Renal pelvis (tissue), 1 donor: ENCODE measurements at regions not wholly inside any gene's neighbourhood (a gene's known extent, or its start where the extent isn't known, plus 50 kb on each side); places are given as distances from the start of the nearest gene placed in this dataset.
"Not testable (repeated sequence)": the region's sequence is repeated elsewhere in the genome, so short reads cannot be mapped to it uniquely, and the experiment has no call there.

ENCODE experiments used
- DNase-seq: peaks from one replicate; pipeline ENCODE4 v3.0.0-alpha.2; 2013

DNA sequence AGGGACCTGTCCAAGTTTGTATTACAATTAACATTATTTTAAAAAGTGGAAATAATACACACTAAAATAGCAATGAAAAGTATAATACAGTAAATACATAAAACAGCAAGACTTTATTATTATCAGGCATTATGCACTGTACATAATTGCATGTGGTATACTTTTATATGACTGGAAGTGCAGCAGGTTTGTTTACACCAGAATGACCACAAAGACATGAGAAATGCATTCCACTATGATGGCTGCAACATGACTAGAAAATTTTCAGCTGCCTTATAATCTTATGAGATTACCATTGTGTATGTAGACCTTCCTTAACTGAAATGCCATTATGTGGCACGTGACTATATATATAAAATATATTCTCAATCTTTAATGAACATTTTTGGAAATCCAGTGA lies 1699.6 kb downstream of the KCNT2 start:
- DNase-seq: no peak

DNA sequence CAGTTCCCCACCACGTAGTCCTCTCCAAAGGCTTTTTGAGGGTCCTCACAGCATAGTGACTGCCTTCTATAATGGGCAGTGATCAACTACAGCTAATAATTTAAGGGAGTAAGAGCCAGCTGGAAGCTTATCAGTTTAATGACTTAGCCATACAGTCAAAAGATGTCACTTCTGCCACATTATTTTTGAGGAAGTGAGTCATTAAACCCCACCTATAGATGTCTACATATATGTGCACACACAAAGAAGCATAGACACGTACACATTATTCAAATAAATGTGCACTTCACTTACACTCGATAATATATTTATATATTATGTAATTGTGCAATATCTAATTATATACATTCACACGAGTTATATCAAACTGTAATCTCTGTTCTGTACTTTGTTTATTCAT lies 1704.7 kb downstream of the KCNT2 start:
- no peak for DNase-seq

DNA sequence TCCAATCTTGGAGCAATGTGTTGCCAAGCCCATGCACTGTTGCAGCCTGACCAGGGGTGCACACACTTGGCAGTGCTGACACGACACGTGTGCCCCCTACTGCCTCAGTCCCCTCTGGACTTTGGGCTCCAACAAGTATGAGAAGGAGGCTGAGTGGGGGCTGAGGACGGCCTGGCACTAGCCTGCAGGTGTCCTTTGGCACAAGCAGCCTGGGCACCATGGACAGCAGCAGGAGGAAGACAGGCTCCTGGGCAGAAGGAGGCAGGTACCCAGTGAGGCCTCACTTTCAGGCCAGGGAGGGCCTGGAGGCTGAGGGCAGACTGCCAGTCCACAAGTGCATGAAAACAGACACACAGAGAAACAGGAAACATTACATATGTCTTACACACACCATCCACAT lies 1702.9 kb upstream of the B3GALT2 start:
- no peak for DNase-seq

DNA sequence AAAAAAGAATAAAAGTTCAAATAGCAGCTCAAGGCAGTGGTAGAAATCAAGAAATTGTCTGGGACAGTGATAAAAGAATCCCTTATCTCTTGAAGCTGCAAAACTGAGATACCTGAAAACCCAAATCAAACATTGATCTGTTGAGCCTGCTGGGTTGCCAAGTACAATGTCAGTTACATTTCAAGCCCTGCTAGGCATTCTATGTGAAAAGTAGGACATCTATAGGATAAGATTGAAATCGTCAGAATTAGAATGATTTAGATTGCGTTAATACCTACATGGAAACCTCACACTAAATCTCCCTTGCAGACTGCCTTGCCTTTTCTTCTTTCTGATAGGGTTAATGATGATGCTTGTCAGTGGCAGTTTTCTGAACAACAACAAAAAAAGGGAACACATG lies 1684.4 kb upstream of the B3GALT2 start:
- DNase-seq: no peak

DNA sequence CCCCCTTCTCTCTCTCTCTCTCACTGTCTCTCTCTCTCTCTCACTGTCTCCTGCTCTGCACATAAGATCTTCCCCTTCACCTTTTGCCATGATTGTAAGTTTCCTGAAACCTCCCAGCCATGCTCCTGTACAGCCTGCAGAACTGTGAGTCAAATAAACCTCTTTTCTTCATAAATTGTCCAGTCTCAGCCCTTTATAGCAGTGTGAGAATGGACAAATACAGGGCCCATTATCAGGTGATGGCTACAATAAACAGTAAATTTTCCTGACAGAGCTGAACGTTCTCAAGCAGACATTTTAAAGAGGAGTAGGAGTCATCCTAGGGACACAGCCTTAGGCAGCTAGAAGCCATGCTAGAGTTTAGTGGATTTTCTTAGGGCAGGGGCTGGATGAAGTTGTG lies 1679.7 kb upstream of the B3GALT2 start:
- DNase-seq: no peak

DNA sequence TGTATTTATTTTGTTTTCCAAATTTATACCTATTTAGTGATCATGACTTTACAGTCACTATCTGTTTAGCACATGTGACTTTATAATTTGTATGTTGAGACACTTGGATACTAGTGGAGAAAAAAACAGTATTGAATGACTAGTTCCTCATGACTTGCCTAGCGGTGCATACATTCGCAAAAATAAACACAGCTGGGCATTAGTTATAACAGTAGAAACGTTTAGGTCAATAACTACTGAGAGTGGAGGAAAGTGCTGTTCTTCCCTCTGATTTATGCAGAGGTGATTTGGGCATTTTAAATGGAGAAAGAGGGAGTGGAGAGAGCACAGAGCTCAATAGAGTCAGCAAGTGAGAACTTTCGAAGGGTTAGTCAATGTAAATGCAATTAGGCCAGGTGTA lies 1679.0 kb upstream of the B3GALT2 start:
- no peak for DNase-seq

DNA sequence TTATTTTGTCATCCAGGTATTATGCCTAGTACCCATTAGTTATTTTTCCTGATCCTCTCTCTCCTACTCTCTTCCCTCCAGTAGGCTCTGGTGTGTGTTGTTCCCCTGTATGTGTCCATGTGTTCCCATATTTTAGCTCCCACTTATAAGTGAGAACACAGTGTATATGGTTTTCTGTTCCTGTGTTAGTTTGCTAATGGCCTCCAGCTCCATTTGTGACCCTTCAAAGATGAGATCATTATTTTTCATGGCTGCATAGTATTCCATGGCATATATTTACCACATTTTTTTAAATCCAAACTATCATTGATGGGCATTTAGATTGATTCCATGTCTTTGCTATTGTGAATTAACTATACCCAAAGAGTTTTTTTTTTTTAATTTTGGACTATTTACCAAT lies 1675.7 kb upstream of the B3GALT2 start:
- no peak for DNase-seq

DNA sequence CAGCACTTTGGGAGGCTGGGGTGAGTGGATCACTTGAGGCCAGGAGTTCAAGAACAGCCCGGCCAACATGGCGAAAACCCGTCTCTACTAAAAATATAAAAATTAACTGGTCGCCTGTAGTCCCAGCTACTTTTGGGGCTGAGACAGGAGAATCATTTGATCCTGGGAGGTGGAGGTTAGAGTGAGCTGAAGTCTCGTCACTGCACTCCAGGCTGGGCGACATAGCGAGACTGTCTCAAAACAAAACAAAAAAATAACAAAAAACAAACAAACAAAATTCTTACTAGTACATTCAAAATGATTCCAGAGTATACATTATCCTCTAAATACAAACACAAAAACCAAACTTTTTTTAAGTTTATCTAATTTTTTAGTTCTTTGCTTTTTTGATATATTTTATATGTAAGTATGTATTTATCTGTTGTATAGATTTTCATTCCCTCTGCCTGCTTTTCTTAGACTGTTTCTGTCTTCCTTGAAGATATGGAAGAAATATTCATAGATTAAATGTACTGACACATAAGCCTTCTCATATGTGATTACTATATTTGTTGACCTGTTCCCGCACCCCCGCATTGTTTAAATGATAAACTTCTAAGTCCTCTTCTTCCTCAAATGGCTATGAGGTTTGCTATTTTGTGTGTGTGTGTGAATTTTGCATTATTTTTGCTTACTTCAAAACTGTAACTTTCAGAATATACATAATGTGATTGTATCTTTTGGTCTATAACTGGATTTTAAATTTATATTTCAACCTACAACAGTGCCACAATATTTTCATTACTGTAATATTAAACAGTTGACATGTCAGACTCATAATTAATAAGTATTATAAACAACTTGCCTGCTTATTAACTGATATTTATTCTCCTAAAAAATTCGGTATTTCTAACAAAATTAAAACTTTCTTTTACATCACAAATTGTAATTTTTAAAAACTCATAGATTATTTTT lies 1674.1 kb upstream of the B3GALT2 start:
- no peak for DNase-seq

DNA sequence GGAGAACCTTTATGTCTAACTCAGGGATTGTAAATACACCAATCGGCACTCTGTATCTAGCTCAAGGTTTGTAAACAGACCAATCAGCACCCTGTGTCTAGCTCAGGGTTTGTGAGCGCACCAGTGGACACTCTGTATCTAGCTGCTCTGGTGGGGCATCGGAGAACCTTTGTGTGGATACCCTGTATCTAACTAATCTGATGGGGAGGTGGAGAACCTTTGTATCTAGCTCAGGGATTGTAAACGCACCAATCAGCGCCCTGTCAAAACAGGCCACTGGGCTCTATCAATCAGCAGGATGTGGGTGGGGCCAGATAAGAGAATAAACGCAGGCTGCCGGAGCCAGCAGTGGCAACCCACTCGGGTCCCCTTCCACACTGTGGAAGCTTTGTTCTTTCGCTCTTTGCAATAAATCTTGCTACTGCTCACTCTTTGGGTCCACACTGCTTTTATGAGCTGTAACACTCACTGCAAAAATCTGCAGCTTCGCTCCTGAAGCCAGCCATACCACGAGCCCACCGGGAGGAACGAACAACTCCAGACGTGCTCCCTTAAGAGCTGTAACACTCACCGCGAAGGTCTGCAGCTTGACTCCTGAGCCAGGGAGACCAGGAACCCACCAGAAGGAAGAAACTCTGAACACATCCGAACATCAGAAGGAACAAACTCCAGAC lies 1673.2 kb upstream of the B3GALT2 start:
- DNase-seq: not testable (repeated sequence)

DNA sequence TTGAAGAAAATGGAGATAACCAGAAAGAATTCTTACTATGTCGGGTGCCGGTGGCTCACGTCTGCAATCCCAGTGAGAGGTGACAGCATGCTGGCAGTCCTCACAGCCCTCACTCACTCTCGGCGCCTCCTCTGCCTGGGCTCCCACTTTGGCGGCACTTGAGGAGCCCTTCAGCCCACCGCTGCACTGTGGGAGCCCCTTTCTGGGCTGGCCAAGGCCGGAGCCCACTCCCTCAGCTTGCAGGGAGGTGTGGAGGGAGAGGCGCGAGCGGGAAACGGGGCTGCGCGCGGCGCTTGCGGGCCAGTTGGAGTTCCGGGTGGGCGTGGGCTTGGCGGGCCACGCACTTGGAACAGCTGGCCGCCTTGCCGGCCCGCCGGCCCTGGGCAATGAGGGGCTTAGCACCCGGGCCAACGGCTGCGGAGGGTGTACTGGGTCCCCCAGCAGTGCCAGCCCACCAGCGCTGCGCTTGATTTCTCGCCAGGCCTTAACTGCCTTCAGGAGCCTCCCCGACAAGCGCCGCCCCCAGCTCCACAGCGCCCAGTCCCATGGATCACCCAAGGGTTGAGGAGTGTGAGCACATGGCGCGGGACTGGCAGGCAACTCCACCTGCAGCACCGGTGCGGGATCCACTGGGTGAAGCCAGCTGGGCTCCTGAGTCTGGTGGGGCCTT lies 1672.5 kb upstream of the B3GALT2 start:
- DNase-seq: not testable (repeated sequence)

DNA sequence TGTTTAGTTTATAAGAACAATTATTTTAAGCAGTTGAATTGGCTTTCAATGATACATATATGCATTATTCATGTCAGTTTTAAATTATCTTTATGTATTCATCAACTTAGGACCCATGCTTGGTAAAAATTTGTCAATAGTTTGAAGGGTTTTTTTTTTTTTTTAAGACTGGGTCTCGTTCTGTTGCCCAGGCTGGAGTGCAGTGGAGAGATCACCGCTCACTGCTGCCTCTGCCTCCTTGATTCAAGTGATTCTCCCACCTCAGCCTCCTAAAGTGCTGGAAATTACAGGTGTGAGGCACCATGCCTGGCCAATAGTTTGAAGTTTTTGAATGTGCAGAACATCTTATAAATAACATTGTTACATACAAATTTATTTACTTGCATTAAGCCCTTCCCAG lies 1671.0 kb upstream of the B3GALT2 start:
- DNase-seq: no peak

DNA sequence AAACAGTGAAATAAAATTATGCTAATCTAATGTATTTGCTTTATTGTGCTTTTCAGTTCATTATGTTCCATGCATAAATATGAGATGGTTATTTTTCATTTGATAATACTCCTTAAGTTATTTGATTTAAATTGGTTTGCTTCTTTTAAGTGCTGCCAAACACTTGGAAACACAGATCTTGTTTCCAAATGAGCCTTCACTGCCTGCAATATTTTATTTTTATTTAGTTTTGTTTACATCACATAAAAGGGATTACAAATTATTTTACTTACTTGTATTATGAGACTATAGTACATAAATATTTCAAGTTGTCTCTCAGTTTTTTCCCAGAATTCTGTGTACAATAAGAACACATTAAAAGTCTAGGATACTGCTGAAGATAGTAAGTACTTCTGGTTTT lies 1662.4 kb upstream of the B3GALT2 start:
- peak; percentile 24 for DNase-seq

DNA sequence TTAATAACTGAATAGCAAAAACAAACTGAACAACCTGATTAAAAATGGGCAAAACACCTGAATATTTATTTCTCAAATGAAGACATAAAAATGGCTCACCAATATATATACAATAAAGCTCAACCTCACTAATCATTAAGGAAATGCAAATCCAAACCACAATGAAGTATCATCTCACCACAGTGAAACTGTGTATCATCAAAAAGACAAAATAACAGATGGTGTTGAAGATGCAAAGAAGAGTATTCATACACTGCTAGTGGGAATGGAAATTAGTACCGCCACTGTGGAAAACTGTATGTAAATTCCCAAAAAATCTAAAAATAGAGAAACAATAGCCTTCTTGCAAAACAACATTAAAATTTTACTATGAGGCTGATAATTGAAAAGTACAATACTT lies 1660.1 kb upstream of the B3GALT2 start:
- no peak for DNase-seq

DNA sequence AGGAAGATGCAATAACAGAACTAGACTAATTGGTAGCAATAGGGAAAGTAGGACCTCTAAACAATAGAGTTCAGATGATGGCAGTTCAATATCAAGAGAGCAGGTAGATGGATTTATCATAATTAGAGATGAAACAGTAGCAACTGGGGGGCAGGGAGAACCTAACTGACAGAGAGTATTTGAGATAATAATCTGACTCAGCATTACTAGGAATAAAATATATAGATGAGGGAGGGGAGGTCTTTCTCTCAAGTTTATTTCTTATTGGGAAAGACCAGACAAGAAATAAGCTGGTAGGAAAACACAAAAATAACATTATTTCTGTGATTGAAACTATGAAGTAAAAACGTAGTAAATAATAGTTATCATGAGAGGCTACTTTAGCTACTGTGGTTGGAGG lies 1656.7 kb upstream of the B3GALT2 start:
- no peak for DNase-seq

DNA sequence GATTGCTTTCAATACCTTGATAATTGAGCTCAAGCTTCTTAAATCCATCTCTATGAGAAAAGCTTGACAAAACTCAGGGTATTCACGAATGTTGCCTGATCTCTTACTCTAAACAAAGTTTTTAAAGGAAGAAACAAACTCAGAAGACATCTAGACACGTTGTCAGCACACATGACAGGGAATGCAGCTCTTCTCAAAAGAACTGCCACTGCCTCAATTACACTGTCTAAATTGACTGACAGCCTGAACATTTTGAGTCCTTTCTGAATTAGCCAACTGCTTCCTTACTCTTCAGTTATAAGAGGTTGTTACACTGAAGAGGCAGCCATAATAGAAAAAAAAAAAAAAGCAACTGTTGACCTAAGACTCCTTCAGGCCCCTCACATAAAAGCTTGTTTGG lies 1646.7 kb upstream of the B3GALT2 start:
- DNase-seq: no peak

DNA sequence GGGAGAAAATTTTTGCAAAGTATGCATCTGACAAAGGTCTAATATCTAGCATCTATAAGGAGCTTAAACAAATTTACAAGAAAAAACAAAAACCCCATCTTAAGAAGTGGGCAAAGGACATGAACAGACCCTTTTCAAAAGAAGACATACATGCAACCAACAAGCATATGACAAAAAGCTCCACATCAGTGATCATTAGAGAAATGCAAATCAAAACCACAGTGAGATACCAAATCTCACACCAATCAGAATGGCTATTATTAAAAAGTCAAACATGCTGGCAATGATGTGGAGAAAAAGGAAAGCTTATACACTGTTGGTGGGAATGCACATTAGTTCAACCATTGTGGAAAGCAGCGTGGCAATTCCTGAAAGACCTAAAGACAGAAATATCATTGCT lies 1645.2 kb upstream of the B3GALT2 start:
- DNase-seq: not testable (repeated sequence)

DNA sequence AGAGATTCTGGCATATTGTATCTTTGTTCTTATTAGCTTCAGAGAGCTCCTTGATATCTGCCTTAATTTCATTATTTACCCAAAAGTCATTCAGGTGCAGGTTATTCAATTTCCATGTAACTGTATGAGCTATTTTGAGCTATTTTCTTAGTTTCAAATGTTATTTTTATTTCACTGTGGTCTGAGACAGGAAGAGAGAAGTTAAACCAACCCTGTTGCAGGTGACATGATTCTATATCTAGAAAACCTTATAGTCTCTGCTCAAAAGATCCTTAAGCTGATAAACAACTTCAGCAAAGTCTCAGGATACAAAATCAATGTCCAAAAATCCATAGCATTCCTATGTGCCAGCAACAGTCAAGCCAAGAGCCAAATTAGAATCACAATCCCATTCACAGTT lies 1644.0 kb upstream of the B3GALT2 start:
- no peak for DNase-seq

DNA sequence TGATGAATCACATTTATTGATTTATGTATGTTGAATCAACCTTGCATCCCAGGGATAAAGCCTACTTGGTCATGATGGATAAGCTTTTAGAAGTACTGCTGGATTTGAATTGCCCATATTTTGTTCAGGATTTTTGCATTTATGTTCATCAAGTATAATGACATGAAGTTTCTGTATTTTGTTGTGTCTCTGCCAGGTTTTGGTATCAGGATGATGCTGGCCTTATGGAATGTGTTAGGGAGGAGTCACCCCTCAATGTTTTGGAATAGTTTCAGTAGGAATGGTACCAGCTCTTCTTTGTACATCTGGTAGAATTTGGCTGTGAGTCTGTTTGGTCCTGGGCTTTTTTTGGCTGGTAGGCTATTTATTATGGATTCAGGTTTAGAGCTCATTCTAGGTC lies 1643.1 kb upstream of the B3GALT2 start:
- DNase-seq: no peak

DNA sequence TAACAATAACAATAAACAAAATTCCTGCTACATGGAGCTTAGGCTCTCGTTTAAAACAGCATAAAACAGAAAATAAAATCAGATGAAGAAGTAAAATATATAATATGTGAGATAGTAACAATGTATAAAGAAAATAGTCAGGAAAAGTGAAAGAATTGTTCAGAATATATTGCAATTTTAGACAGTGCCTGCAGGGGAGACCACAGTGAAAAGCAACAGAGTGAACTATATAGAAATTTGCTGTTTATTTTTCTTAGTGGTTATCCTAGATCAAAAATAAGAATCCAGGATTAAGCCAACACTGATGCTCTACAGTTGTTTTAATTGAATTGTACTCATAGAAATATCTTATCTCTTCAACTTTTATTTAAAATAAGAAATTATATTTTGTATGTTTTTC lies 1639.0 kb upstream of the B3GALT2 start:
- DNase-seq: no peak

DNA sequence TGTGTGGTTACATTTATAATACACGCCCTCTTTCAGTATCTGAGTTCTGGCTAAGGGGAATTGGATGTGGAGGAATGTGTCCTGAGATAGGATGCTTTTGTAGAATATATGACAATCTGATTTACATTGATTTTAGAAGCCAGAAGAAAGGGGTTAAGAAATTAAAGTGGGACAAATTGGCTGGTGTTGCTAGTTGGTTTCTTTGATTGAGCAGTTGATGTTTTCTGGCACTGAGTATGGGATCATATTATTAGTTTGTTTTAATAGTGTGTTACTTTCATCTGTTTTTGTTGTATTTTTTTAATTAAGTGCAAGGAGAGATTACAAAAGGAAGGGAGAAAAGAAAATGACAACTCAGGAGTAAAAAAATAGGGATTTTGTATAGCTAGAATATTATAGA lies 1634.7 kb upstream of the B3GALT2 start:
- no peak for DNase-seq

DNA sequence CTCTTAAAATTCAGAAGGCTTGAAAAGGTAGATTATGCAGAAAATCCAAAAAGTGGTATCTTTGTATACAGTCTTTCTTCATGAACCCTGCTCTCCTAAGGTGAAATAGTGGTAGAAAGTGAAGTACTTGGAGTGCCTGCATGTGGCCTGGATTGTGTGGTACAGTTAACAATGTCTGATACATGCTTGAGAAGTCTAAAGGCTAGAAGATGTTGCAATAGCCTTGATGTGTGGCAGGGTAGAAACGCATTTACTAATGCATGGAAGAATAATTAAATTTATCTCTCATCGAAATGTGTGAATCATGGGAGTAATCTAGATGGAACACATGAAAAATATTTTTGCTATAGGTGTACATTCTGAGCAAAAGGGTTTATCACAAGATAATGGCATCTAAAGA lies 1632.3 kb upstream of the B3GALT2 start:
- no peak for DNase-seq

DNA sequence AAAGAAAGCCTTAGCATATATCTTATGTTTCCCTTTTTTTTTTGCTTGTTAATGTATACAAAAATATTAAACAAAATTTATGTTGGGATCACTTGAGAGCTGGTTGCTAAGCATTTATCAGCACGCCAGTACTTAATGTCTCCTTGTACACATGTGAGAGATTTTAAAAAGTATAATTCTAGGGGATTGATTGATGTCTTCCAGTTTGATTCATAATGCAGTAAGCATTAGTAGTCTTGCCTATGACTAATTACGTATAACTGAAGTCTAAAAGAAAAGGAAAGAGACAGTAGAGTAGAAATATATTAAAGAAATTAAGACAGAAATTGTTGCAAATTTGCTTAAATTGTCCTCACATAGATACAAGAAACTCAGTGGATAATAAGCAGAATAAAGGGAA lies 1630.4 kb upstream of the B3GALT2 start:
- no peak for DNase-seq

DNA sequence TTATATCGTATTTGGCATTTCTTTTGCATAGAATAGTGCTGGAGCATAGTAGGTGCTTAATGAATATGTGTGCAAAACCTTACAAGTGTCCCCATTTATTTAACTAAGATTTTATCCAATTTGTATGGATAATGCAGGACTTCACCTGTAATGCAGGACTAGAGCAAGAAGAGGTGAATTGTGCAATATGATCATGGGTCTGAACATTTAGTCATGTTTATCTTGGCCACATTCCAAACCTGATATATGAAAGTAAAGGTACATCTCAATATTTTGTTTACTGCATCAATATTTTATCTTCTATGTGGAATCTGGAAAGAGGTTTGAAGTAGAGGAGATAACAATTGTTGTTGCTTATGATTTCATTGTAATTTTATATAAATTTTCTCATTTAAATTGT lies 1626.7 kb upstream of the B3GALT2 start:
- no peak for DNase-seq
